Activated naive CD8-positive, alpha-beta T cell treated with anti-CD3 and anti-CD28 coated beads, Interleukin-2, amount 50 U/mL, for 24 hours (primary cell): ENCODE measurements at regions not wholly inside any gene's neighbourhood (a gene's known extent, or its start where the extent isn't known, plus 50 kb on each side); places are given as distances from the start of the nearest gene placed in this dataset.
"Not testable (repeated sequence)": the region's sequence is repeated elsewhere in the genome, so short reads cannot be mapped to it uniquely, and the experiment has no call there.

Experiments used
- ATAC-seq: fragments of 150-1000 bp; cut with Tn5 transposase; one replicate; pipeline ENCODE4 v1.10.0; 2021
- DNase-seq: peaks from one replicate; pipeline ENCODE4 v3.0.0; 2021
- H3K27ac Mint-ChIP-seq: one replicate; pipeline ENCODE4 v1.8.0; 2021; ENCODE audit warnings: mild to moderate bottlenecking, mixed read lengths
- H3K27me3 Mint-ChIP-seq: one replicate; pipeline ENCODE4 v1.8.0; 2021; ENCODE audit warnings: mixed read lengths
- H3K36me3 Mint-ChIP-seq: one replicate; pipeline ENCODE4 v1.8.0; 2021; ENCODE audit warnings: low read depth, mixed read lengths
- H3K4me1 Mint-ChIP-seq: one replicate; pipeline ENCODE4 v1.8.0; 2021; ENCODE audit warnings: mixed read lengths
- H3K4me3 Mint-ChIP-seq: one replicate; pipeline ENCODE4 v1.8.0; 2021; ENCODE audit warnings: mild to moderate bottlenecking, moderate library complexity, mixed read lengths
- H3K9me3 Mint-ChIP-seq: one replicate; pipeline ENCODE4 v1.8.0; 2021; ENCODE audit warnings: mixed read lengths

GRCh38 chr12:119931402-119931801 lies 54.3 kb upstream of the CIT start:
- H3K4me1 Mint-ChIP-seq, result no peaks in the 10 kb centered on the region
- no peaks in the 10 kb centered on the region for H3K9me3 Mint-ChIP-seq
- ATAC-seq, result no peak
- H3K4me3 Mint-ChIP-seq, result no peak overlapping the region
- no peak for DNase-seq
- peaks cover 4% of the 10 kb centered on the region for H3K27me3 Mint-ChIP-seq
- H3K27ac Mint-ChIP-seq, result no peak overlapping the region
- no peaks in the 10 kb centered on the region for H3K36me3 Mint-ChIP-seq

GRCh38 chr12:119932921-119933320 lies 55.8 kb upstream of the CIT start:
- Mint-ChIP-seq H3K4me3 (no peak overlapping the region), H3K4me1 (no peaks in the 10 kb centered on the region)

GRCh38 chr12:119934780-119935179 lies 54.3 kb upstream of the BICDL1 start:
- H3K4me3 Mint-ChIP-seq, H3K27me3 Mint-ChIP-seq, DNase-seq, H3K4me1 Mint-ChIP-seq, ATAC-seq, H3K9me3 Mint-ChIP-seq, H3K36me3 Mint-ChIP-seq, H3K27ac Mint-ChIP-seq: not testable (repeated sequence)

More at GRCh38 chr12:119932921-119933320, 55.8 kb upstream of the CIT start:
- H3K27me3 Mint-ChIP-seq, result peaks cover 4% of the 10 kb centered on the region
- ATAC-seq, result no peak
- no peaks in the 10 kb centered on the region for H3K9me3 Mint-ChIP-seq
- no peak overlapping the region for H3K27ac Mint-ChIP-seq
- H3K36me3 Mint-ChIP-seq, result no peaks in the 10 kb centered on the region
- no peak for DNase-seq

GRCh38 chr12:119936705-119937311 lies 52.2 kb upstream of the BICDL1 start:
- no peak for ATAC-seq
- Mint-ChIP-seq H3K4me3 (no peak overlapping the region), H3K36me3 (no peaks in the 10 kb centered on the region), H3K9me3 (no peaks in the 10 kb centered on the region), H3K27me3 (no peaks in the 10 kb centered on the region), H3K27ac (no peak overlapping the region), H3K4me1 (no peaks in the 10 kb centered on the region)
- no peak for DNase-seq

- H3K9me3 Mint-ChIP-seq, result no peaks in the 10 kb centered on the region
- H3K36me3 Mint-ChIP-seq, result no peaks in the 10 kb centered on the region
- no peak overlapping the region for H3K4me3 Mint-ChIP-seq
- H3K27me3 Mint-ChIP-seq, result no peaks in the 10 kb centered on the region
- ATAC-seq (peak; percentile 43), DNase-seq (peak; percentile 71)
- H3K4me1 Mint-ChIP-seq, result no peaks in the 10 kb centered on the region
- no peak overlapping the region for H3K27ac Mint-ChIP-seq
Observed at GRCh38 chr12:119938049-119938667, 50.9 kb upstream of the BICDL1 start.
